ENCODE measurements at regions not wholly inside any gene's neighbourhood (a gene's known extent, or its start where the extent isn't known, plus 50 kb on each side); places are given as distances from the start of the nearest gene placed in this dataset.

DNA sequence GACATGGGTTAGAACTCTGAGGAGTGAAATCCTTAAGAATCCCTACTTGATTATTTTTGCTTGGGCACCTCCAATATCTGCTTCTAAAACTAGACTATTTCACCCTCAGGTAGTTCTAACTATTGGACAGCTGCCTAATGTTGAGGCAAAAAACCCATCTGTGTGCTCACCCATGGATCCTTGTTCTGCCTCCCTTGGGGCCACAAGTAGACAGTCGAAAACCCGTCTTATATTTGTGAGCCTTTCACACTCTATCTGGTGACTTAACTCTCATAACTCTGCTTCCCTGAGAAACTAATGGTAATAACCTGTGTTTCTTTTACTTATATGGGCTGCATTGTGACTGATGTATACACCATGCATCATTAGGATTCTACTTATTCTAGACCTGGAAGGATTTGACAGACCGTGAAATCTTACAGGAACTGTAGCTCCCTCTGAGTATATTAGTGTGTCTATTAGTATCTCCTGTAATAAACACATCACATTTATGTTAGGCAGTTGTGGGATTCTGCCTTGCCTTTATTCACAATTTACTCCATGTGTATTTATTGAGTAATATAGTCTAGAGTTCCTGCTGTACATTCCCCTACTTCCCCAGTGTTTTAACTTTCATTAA, 94.6 kb upstream of the SGCD start:
- no peak for DNase-seq

DNA sequence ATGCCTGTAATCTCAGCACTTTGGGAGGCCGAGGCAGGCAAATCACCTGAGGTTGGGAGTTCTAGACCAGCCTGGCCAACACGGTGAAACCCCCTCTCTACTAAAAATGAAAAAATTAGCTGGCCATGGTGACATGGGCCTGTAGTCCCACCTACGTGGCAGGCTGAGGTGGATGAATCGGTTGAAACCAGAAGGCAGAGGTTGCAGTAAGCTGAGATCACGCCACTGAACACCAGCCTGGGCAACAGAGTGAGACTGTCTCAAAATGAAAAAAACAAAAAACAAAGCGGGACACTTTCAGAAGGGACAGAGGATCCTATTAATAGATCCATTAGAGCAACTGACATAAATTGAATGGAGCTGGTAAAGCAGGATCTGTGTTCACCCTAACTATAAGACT, 89.6 kb upstream of the SGCD start:
- DNase-seq, result no peak

- no peak for DNase-seq
Observed at GRCh38 chr5:156239800-156240199, 87.2 kb upstream of the SGCD start.

- DNase-seq, result no peak
Observed at GRCh38 chr5:156240414-156240813, 86.5 kb upstream of the SGCD start.

GRCh38 chr5:156241266-156241665, 85.7 kb upstream of the SGCD start:
- no peak for DNase-seq

DNA sequence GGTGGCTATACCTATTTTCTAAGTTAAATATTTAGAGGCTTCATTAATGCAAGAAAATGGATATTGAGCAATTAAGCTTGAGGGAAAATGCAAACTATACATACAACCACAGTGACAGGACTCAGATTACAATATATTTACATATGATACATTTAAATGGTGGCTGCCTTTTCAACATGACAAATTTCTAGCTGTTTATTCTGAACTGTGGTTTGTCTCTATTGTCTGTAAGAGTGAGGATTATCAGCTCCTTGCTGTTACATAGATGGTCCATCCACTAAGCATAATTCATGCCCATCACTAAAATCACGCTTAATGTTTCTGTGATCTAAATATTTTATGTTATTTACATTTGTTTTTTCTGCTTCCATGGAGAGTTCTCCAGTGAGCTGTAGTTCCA, 81.1 kb upstream of the SGCD start:
- no peak for DNase-seq

GRCh38 chr5:156251076-156251475, 75.9 kb upstream of the SGCD start:
- DNase-seq, result no peak

DNA sequence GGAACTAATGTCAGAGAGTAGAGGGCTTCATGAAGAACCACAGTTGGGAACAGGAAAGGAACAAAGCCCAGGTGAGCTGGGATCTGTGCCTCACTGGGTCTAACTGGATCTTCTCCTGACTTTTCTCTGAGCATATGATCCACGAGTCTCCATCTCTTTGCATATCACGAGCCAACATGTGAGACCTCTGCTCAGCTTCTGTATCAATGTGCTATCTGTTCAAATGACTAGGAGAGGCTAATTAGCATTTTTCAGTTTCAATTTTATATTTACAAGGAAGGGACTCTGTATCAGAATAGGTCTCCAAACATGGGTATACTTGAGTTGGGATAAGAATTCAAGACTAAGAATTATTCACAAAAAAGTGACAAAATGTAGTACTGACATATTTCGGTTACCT, 73.8 kb upstream of the SGCD start:
- no peak for DNase-seq

- no peak for DNase-seq
Observed at GRCh38 chr5:156254196-156254595, 72.8 kb upstream of the SGCD start.

DNA sequence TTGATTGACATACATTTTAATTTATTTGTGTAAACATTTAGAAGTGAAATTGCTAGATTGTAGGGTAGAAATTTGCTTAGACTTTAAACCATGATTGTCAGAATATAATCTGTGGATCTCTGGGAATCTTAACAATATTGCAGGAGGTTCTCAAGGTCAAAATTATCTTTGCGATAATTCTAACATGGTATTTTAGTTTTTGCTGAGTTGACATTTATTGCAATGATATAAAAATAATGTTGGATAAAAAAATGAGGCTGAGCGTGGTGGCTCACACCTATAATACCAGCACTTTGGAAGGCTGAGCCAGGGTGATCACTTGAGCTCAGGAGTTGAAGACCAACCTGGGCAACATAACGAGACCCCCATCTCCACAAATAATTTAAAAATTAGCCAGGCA, 70.3 kb upstream of the SGCD start:
- DNase-seq, result no peak

- DNase-seq, result no peak
Observed at GRCh38 chr5:156258934-156259333, 68.0 kb upstream of the SGCD start.

- no peak for DNase-seq
Observed at GRCh38 chr5:156259618-156260017, 67.3 kb upstream of the SGCD start.

DNA sequence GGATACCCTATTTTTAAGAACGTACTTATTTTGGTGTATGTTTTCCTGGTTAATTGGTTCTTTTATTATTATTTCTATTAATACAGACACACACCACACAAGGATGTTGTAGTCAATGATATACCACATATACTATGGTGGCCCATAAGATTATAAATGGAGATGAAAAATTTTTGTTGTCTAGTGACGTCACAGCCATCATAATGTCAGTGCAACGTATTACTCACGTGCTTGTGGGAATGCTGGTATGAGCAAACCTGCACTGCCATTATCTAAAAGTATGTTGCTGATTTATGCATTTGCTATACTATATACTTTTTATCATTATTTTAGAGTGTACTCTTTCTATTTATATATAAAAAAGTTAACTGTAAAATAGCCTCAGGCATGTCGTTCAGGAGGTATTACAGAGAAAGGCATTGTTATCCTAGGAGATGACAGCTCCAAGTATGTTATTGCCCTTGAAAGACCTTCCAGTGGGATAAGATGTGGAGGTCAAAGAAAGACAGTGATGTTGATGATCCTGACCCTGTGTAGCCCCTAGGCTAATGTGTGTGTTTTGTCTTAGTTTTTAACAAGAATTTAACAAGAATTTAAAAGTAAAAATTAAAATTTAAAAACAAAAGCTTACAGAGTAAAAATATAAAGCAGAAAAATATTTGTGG, 65.6 kb upstream of the SGCD start:
- no peak for DNase-seq

DNA sequence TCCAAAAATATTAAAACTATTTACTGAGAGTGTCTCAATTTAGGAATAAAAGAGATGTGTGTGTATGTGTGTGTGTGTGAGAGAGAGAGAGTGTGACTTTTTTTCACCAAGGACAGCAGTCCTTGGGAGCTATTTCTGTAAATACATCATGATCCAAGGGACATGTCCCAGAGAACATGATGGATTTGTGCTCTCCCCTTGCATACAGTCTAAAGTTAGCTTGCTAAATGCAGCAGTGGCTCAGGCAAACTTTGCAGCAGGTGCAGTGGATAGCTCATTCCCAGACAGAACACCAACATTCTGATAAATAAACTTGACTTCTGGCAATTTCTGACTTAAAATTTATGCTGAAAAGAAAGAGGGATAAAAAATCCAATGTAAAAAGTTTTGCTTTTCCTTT, 55.4 kb upstream of the SGCD start:
- DNase-seq, result no peak

GRCh38 chr5:156272139-156272538, 54.8 kb upstream of the SGCD start:
- no peak for DNase-seq

- no peak for DNase-seq
Observed at GRCh38 chr5:156273325-156273724, 53.6 kb upstream of the SGCD start.

DNA sequence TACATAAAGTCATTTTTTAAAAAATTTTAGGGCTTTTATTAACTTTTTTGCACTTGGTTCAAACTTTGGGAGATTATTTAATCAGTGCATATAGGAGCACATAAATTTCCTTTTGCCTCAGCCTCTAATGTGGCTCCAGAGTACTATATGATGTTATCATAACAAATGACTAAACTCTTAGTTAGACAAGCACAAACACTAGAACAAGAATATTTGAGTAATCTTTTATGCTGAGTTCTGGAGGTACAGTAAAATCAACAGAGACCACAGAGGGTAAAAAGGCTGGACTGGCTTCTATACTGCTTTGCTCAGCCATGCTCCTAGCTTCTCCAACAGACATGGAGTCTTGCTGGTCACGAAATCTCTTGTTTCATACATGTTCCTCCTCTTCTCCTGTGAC, 52.5 kb upstream of the SGCD start:
- DNase-seq, result no peak
